ENCODE measurements at regions not wholly inside any gene's neighbourhood (a gene's known extent, or its start where the extent isn't known, plus 50 kb on each side); places are given as distances from the start of the nearest gene placed in this dataset.
A peak's percentile ranks its signal among the peaks of the same experiment; 100 is the strongest.

GRCh38 chr9:111195766-111196165 lies 134.3 kb downstream of the OR2K2 start:
- FAIRE-seq (no peak), DNase-seq (ENCODE audit: low spot score) (no peak)

- FAIRE-seq (no peak), DNase-seq (ENCODE audit: low spot score) (no peak)
Measured at GRCh38 chr9:111193095-111193494, 136.9 kb downstream of the OR2K2 start.

DNA sequence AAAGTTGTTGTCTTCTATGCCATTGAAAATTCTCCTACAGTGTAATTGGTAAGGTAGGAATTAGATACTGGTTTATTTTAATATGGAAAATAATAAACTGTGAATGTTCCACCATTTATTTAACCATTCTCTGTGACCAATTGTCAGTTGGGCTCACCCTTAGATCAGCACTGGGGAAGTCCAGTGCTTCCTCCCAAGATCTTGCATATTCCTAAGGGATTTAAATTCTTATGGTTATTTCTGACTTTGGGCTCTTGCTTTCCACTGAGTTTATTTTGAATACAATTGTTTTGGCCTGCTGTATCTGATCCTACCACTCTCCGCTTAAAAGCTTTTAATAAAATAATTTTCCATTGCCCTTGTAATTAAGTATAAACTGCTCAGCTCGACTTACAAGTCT lies 137.4 kb downstream of the OR2K2 start:
- FAIRE-seq (no peak), DNase-seq (ENCODE audit: low spot score) (no peak)

- DNase-seq (ENCODE audit: low spot score) (no peak), FAIRE-seq (peak; percentile 38)
Measured at GRCh38 chr9:111190347-111190746, 139.7 kb downstream of the OR2K2 start.

DNA sequence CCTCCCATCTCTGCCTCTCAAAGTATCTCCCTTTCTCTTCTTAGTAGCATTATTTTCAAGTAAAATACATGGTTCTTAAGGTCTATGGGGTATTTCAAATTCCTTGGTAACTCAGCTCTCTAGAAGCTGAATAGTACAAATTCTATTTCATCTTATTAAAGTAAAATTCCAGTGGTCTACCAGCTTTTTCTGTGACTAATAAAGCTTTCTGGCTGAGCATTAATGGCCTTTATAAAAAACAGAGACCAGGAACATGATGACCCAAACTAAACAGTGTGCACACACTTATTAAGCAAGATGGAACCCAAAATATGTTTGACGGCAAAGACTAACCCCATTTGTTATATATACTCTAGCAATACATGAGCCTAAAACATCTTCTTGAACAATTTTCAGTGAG lies 142.6 kb downstream of the OR2K2 start:
- FAIRE-seq, result no peak

DNA sequence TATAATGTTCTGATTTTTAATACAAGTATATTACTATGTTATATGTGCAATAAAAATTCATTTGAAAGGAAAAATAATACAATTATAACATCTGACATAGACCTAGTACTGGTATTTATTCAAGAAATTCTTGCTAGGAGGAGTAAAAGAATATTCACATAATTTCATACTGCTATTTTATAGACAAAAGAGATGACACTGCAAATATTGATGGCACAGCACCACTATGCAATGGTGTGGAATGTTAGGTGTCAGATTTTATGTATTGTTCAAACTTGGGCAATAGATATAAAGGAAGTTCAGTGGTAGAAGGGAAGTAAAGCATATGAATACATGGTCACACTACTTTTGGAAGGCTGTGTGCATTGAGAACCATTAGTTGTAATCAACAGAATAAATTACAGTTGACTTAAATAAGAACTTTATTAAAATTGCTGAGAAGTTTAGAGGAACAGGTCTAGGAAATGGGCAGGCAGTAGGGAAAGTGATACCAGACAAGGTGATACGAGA lies 143.9 kb downstream of the OR2K2 start:
- no peak for DNase-seq (ENCODE audit: low spot score)
- FAIRE-seq, result no peak

More for the DNA sequence above, 142.6 kb downstream of the OR2K2 start:
- DNase-seq (ENCODE audit: low spot score), result no peak

GRCh38 chr9:111180811-111181210 lies 142.5 kb upstream of the LPAR1 start:
- DNase-seq (ENCODE audit: low spot score), result no peak
- no peak for FAIRE-seq

DNA sequence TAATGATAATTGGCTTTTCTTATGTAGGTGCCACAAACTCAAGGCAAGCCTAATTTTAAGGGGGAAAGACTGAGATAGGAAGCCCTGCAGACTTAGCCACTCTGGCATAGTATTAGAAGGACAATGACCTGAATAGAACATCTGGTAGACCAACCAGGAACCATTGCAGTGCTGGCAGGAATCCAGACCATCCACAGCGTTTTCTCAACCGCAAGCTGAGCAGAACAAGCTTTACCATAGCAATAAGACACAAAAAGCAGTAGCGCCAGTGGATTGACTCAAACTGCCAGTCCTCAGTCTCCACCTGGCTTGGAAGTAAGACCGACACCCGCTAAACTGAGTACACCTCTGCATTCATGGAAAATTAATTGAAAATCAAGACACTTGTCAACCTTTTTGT lies 141.3 kb upstream of the LPAR1 start:
- FAIRE-seq (no peak), DNase-seq (ENCODE audit: low spot score) (peak; percentile 65)

DNA sequence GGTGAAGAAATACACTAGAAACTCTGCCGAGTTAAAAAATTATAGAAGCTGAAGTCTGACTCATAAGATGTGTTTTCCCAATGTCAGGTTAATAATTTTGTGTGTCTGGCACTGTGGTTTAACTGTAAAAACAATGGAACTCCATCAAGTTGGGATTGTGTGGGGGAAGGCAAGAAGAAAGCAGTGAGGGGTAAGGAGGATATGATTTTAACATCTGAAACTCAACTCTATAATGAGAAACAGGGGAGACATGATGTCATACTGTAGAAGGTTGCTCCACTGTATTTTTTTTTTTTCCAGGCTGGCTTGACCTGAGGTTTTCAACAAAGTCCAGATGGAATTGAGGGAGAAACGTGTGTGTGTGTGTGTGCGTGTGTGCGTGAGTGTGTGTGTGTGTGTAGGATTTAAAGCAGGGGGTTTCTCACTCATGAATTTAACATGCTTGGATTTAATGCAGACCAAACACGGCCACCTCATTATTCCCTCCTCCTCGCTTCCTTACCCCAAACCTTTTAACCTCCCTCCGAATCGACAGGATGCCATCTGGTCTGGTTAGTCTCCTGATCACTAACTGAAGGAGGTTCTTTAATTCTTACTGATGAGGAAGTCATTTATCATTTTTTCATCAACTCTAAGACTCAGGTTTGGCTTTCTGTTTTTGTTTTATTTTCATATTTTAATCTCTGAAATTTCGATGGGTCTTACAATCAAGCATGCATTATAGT lies 140.2 kb upstream of the LPAR1 start:
- FAIRE-seq, result peak; percentile 100
- DNase-seq (ENCODE audit: low spot score), result peak; percentile 99

DNA sequence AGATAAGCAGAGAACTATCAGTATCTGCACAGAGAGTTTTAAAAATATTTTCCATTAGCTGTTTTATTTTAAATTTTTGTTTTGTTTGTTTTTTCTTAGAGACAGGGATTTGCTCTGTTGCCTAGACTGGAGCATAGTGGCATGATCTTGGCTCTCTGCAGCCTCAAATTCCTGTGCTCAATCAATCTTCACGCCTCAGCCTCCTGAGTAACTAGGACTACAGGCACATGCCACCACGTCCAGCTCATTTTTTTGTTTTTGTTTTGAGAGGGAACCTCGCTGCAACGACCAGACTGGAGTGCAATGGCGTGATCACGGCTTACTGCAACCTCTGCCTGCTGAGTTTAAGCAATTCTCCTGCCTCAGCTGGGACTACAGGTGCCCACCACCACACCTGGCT lies 138.2 kb upstream of the LPAR1 start:
- DNase-seq (ENCODE audit: low spot score) (peak; percentile 69), FAIRE-seq (peak; percentile 71)

DNA sequence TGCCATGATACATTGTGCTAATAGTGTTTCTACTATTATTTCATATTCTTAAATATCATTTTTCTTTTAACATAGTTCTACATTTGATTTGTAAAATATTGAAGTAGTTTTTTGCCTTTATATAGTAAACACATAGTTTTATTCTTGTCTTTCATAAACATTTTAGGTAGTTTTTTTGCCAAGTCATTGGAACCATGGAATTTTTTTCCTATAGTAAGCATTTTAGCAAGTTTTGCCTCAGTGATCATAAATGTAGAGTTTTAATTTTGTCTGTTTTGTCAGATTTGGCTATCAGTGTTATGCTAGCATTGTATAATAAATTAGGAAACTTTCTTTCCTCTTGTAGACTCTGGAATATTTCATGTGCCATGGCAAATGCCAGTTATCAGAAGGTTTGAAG lies 137.1 kb upstream of the LPAR1 start:
- DNase-seq (ENCODE audit: low spot score) (no peak), FAIRE-seq (peak; percentile 10)

DNA sequence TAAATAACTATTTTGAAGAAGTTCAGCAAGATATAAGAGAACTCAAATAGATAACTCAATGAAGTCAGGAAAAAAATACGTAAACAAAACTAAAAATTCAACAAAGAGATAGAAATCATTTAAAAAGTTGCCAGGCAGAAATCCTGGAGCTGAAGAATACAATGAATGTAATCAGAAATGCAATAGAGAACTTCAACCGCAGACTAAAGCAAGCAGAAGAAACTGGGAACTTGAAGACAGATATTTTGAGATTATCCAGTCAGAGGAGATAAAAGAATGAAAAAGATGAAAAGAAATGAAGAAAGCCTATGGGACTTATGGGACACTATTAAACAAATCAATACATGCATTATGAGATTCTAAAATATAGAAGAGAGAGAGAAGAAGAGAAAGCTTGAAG lies 129.1 kb upstream of the LPAR1 start:
- DNase-seq (ENCODE audit: low spot score) (no peak), FAIRE-seq (no peak)

GRCh38 chr9:111163716-111164389 lies 125.6 kb upstream of the LPAR1 start:
- DNase-seq (ENCODE audit: low spot score), result no peak
- FAIRE-seq, result no peak

GRCh38 chr9:111162026-111162425 lies 123.8 kb upstream of the LPAR1 start:
- DNase-seq (ENCODE audit: low spot score) (no peak), FAIRE-seq (no peak)

DNA sequence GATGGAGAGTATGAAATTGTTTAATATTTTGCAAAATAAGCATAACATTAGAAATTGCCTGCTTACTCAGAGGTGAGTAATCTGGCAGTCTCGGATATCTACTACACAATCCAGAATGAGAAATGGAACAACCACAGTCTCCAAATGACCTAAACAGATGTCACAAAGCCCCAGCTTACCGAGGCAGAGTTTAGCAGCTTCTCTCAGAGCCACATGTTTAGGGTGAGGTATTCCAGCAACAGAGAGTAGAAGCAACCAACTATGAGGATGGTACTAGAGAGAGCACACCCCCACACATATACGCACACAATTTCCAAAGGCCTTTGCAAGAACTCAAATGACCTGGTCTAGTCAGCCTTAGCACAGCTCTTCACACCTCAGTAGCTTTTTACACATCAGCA lies 122.7 kb upstream of the LPAR1 start:
- peak; percentile 91 for DNase-seq (ENCODE audit: low spot score)
- peak; percentile 96 for FAIRE-seq

DNA sequence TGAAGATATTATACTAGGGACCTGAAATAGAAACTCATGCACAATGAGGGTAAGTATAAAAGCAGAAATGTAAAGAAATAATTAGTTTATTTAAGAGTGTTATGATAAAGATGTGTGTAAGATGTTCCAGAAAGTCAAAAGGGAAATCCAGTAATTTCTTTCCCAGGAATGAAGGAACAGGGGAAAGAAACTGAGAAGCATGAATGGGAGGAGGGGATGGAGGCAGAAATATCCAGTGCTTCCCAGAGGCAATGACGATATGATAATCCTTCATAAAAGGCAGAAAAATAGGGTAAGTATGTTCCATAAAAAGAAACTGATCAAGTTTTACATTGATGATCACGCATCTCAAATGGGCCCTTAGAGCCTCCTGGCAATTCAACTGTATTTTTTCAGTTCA lies 120.7 kb upstream of the LPAR1 start:
- DNase-seq (ENCODE audit: low spot score), result no peak
- no peak for FAIRE-seq

DNA sequence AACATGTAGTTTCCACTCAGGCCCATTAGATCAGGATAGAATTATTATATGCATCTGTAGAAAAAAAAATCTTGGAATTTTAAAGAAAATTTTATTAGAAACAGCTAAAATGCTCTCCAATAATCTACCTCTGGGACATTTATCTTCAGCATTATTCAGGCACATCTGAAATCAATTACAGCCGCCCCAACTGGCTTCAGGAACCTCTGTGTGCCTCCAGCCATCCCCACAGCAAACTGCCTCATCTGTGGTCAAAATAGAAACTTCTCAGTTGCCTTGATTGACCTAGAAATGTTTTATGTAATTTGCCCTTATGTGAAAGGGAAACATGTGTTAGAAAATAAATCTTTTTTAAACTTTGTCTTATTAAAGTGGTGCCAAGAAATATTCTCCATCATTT lies 120.1 kb upstream of the LPAR1 start:
- FAIRE-seq (no peak), DNase-seq (ENCODE audit: low spot score) (no peak)

DNA sequence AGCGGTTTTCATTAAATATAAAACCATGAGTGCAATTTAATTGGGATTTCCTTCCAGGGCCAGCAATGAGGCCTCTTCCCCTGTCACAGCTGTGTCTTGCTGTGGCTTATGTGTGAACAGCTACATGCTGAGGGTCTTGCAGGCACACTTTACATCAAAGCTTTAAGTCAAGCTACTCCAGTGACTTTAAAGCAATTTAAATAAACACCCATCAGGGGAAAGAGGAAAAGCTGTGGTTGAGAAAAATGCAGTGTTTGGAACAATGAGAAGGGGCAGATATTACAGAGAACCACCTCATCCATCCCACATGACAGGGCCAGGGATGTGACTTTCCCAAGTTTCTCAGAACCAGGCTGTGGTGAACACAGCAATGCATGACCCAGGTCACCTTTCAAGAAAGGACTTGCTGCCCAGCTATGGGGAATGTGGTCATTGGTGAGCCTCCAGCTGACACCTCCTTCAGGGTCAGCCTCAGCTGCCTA lies 115.9 kb upstream of the LPAR1 start:
- FAIRE-seq, result peak; percentile 40
- DNase-seq (ENCODE audit: low spot score), result peak; percentile 19

- FAIRE-seq, result no peak
Measured at GRCh38 chr9:111152614-111153406, 114.5 kb upstream of the LPAR1 start.

DNA sequence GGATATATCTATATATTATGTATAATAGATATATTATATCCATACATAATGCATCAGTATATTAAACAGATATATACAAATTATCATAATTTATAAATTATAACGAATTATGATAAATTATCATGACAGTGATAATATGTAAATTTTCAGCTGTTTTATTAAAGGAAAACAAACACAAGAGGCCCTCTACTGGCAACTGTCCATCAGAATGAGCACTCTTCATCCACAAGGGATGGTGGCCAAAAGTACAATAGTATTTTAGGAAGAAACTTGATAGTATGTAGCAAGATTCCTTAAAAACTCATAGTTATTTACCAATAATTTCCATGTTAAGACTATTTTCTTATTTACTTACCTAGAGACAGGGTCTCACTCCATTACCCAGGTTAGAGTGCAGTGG lies 113.3 kb upstream of the LPAR1 start:
- DNase-seq (ENCODE audit: low spot score), result no peak
- no peak for FAIRE-seq

More at GRCh38 chr9:111152614-111153406, 114.5 kb upstream of the LPAR1 start:
- DNase-seq (ENCODE audit: low spot score), result no peak

DNA sequence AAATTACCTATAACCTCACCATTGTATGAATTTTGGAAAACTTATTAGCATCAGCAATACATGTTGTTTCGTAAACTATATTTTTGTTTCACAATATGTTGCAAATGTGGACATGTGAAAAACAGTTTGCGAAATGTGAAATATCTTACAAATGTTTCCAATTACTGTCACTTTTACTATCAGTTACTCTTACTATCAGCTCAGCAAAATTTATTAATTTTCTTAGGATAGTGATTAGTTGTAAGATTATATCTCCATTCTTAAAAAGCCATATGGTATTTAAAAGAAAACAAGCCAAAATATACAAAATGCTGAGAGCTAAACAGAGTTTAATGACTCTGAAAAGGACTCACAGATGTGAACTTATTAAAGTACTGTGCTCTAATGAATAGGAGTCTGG lies 111.9 kb upstream of the LPAR1 start:
- DNase-seq (ENCODE audit: low spot score), result no peak
- FAIRE-seq, result no peak

Data from RCC 7860 (cell line).